B cell (primary cell): ENCODE measurements at regions not wholly inside any gene's neighbourhood (a gene's known extent, or its start where the extent isn't known, plus 50 kb on each side); places are given as distances from the start of the nearest gene placed in this dataset.
"Not testable (repeated sequence)": the region's sequence is repeated elsewhere in the genome, so short reads cannot be mapped to it uniquely, and the experiment has no call there.

Source experiments
- ATAC-seq: fragments of 200-7000 bp; cut with Tn5 transposase; one replicate; pipeline ENCODE4 v1.10.0; 2021; ENCODE audit warnings: low read depth, mild to moderate bottlenecking, moderate number of reproducible peaks, moderate library complexity
- CTCF ChIA-PET: fragments of 350-600 bp; sonication (Branson Sonifier 250); formaldehyde crosslinking; loops from one replicate; lab custom pipeline; 2021; ENCODE audit warnings: antibody characterized with exemption, inconsistent platforms; lab: Charles Lee
- POLR2A ChIA-PET: fragments of 350-600 bp; sonication (Branson Sonifier 250); formaldehyde crosslinking; loops from one replicate; lab custom pipeline; 2021; ENCODE audit warnings: antibody characterized with exemption; lab: Charles Lee
- DNase-seq: peaks from one replicate; pipeline ENCODE4 v3.0.0; 2013
- H2AFZ ChIP-seq: 2 replicates; pipeline ENCODE4 v1.6.1; 2012; ENCODE audit warnings: mild to moderate bottlenecking, low read depth, low read length; ENCODE audit not compliant: insufficient read depth, poor library complexity, severe bottlenecking
- H3K27ac ChIP-seq, 2 donors: 1 replicate in 1 of 2; 2 replicates in 1 of 2; pipeline ENCODE4 v1.5.1; 2012 to 2013; ENCODE audit warnings: low read length in 2 of 2, mild to moderate bottlenecking in 2 of 2, moderate library complexity in 1 of 2
- H3K27me3 ChIP-seq, 4 experiments: fragments of 200-600 bp in 1 of 4; sonication (generic) in 1 of 4; replicated peaks in 1 of 4; 1 replicate in 2 of 4; 2 replicates in 2 of 4; pipeline versions ENCODE4 v1.6.1 to v1.7.0; 2013 to 2016; ENCODE audit warnings: low read length in 3 of 4, mild to moderate bottlenecking in 2 of 4, mixed read lengths in 1 of 4, moderate library complexity in 1 of 4; ENCODE audit not compliant: insufficient read depth in 4 of 4, control insufficient read depth in 3 of 4; ENCODE audit errors: control extremely low read depth in 1 of 4
- H3K36me3 ChIP-seq, 2 experiments: replicated peaks in 1 of 2; 1 replicate in 1 of 2; 2 replicates in 1 of 2; pipeline versions ENCODE4 v1.6.1 to v1.7.1; 2013; ENCODE audit warnings: low read length in 1 of 2; ENCODE audit not compliant: insufficient read depth in 2 of 2, control insufficient read depth in 1 of 2; ENCODE audit errors: control extremely low read depth in 1 of 2, extremely low read depth in 1 of 2
- H3K4me1 ChIP-seq, 2 donors: fragments of 200-600 bp in 1 of 2; sonication (generic) in 1 of 2; 1 replicate in 1 of 2; 2 replicates in 1 of 2; pipeline versions ENCODE4 v1.5.1 to v1.6.1; 2013 to 2017; ENCODE audit warnings: low read length in 2 of 2; ENCODE audit not compliant: control insufficient read depth in 2 of 2, insufficient read depth in 2 of 2
- H3K4me2 ChIP-seq: replicated peaks from 2 replicates; pipeline ENCODE3; 2012; ENCODE audit warnings: mild to moderate bottlenecking, low read depth, low read length; ENCODE audit not compliant: poor library complexity, severe bottlenecking
- H3K4me3 ChIP-seq, 5 experiments: fragments of 200-600 bp in 1 of 5; sonication (generic) in 1 of 5; 1 replicate in 3 of 5; 2 replicates in 2 of 5; pipeline versions ENCODE4 v1.5.1 to v1.7.0; 2011 to 2016; ENCODE audit warnings: low read length in 4 of 5, mild to moderate bottlenecking in 4 of 5, low read depth in 2 of 5, control low read depth in 1 of 5, moderate library complexity in 1 of 5; ENCODE audit not compliant: insufficient read depth in 1 of 5; ENCODE audit errors: control extremely low read depth in 1 of 5, extremely low read depth in 1 of 5
- H3K79me2 ChIP-seq: fragments of 200-600 bp; sonication (generic); one replicate; pipeline ENCODE4 v1.6.0; 2016; ENCODE audit warnings: low read length; ENCODE audit not compliant: control insufficient read depth, insufficient read depth
- H3K9ac ChIP-seq: fragments of 200-600 bp; sonication (generic); 2 replicates; pipeline ENCODE4 v1.6.1; 2017; ENCODE audit warnings: mild to moderate bottlenecking, low read length, moderate library complexity
- H3K9me3 ChIP-seq, 3 donors: one replicate each; pipeline versions ENCODE4 v1.6.1 to v1.7.1; 2013; ENCODE audit warnings: low read length in 2 of 3; ENCODE audit not compliant: control insufficient read depth in 2 of 3, insufficient read depth in 1 of 3; ENCODE audit errors: control extremely low read depth in 1 of 3
- H4K20me1 ChIP-seq: 2 replicates; pipeline ENCODE4 v1.6.0; 2012; ENCODE audit warnings: mild to moderate bottlenecking, low read length; ENCODE audit not compliant: insufficient read depth, control insufficient read depth, poor library complexity, severe bottlenecking
- H3K27ac Mint-ChIP-seq: one replicate; pipeline ENCODE4 v1.8.0; 2021; ENCODE audit warnings: mixed read lengths
- H3K27me3 Mint-ChIP-seq: one replicate; pipeline ENCODE4 v1.8.0; 2021; ENCODE audit warnings: mixed read lengths
- H3K4me1 Mint-ChIP-seq: one replicate; pipeline ENCODE4 v1.8.0; 2021; ENCODE audit warnings: mixed read lengths
- H3K4me3 Mint-ChIP-seq: one replicate; pipeline ENCODE4 v1.8.0; 2021; ENCODE audit warnings: mixed read lengths
- H3K9me3 Mint-ChIP-seq: one replicate; pipeline ENCODE4 v1.8.0; 2022; ENCODE audit warnings: mixed read lengths; ENCODE audit not compliant: insufficient read depth
- CTCF ChIP-seq: fragments of 200-600 bp; IDR thresholded peaks from one replicate; pipeline ENCODE4 v1.8.0; 2022; ENCODE audit warnings: antibody characterized with exemption, mild to moderate bottlenecking
- EZH2 ChIP-seq: IDR thresholded peaks from 2 replicates; pipeline ENCODE4 v1.6.1; 2012; ENCODE audit warnings: borderline replicate concordance, low read depth, mild to moderate bottlenecking, moderate library complexity, low read length; ENCODE audit not compliant: insufficient read depth, poor library complexity, severe bottlenecking
- WGBS: methylation state at CpG from one replicate; pipeline ENCODE4 v1.1.5; 2013; ENCODE audit warnings: missing lambda C conversion rate; ENCODE audit not compliant: insufficient coverage; 5-methylcytosine and 5-hydroxymethylcytosine counted together
- intact Hi-C: fragments of 100-400 bp; cut with micrococcal nuclease; formaldehyde crosslinking; loops from one replicate; pipeline ENCODE4 v1.10.0; 2022

GRCh38 chr11:106172386-106172991, 95.0 kb downstream of the AASDHPPT start:
- Histone ChIP-seq H3K79me2 (no peaks in the 10 kb centered on the region), H3K36me3 (no peaks in the 10 kb centered on the region), H3K4me2 (no peak overlapping the region), H3K9me3 (peaks cover 0 to 2% (median 0%) of the 10 kb centered on the region in 3 donors), H3K27ac (no peak overlapping the region), H3K9ac (no peak overlapping the region), H3K27me3 (no peaks in the 10 kb centered on the region), H3K4me3 (no peak overlapping the region), H4K20me1 (no peaks in the 10 kb centered on the region), H3K4me1 (no peaks in the 10 kb centered on the region), H2AFZ (no peak overlapping the region)
- 95% methylated on average over 3 of the region's 4 CpGs for WGBS
- Mint-ChIP-seq H3K27ac (no peak overlapping the region), H3K9me3 (peaks cover 2% of the 10 kb centered on the region), H3K4me1 (no peaks in the 10 kb centered on the region), H3K4me3 (no peak overlapping the region), H3K27me3 (no peaks in the 10 kb centered on the region)
- TF ChIP-seq CTCF (no peak), EZH2 (no peak)
- no peak for ATAC-seq
- CTCF ChIA-PET = no interaction called here
- intact Hi-C loops = no loop called here
- DNase-seq = no peak
- POLR2A ChIA-PET = no interaction called here

- no peak overlapping the region for H3K27ac Mint-ChIP-seq
- no peaks in the 10 kb centered on the region for H3K9me3 Mint-ChIP-seq
- POLR2A ChIA-PET = no interaction called here
- Histone ChIP-seq H3K27ac (no peak overlapping the region), H3K79me2 (no peaks in the 10 kb centered on the region), H3K4me3 (no peak overlapping the region), H3K36me3 (no peaks in the 10 kb centered on the region), H2AFZ (no peak overlapping the region), H3K9ac (no peak overlapping the region), H3K4me1 (no peaks in the 10 kb centered on the region), H3K4me2 (no peak overlapping the region), H4K20me1 (no peaks in the 10 kb centered on the region), H3K9me3 (peaks cover 0 to 2% (median 0%) of the 10 kb centered on the region in 3 donors), H3K27me3 (no peaks in the 10 kb centered on the region)
- no peak for TF ChIP-seq CTCF
- TF ChIP-seq EZH2 = no peak
- no peaks in the 10 kb centered on the region for H3K4me1 Mint-ChIP-seq
- intact Hi-C loops = no loop called here
- WGBS = 82% methylated on average over 1 of the region's 2 CpGs
- CTCF ChIA-PET = no interaction called here
- no peak for DNase-seq
- H3K4me3 Mint-ChIP-seq = no peak overlapping the region
- no peaks in the 10 kb centered on the region for H3K27me3 Mint-ChIP-seq
- no peak for ATAC-seq
Measured at GRCh38 chr11:106173291-106173690, 95.8 kb downstream of the AASDHPPT start.

GRCh38 chr11:106174003-106174402, 96.5 kb downstream of the AASDHPPT start:
- H3K36me3 ChIP-seq, H3K9me3 ChIP-seq, H3K4me2 ChIP-seq, H2AFZ ChIP-seq, H3K27ac ChIP-seq, H3K4me1 ChIP-seq, POLR2A ChIA-PET, H3K27me3 Mint-ChIP-seq, H3K4me3 ChIP-seq, H3K27ac Mint-ChIP-seq, H3K4me3 Mint-ChIP-seq, H3K9me3 Mint-ChIP-seq, intact Hi-C loops, H3K4me1 Mint-ChIP-seq, DNase-seq, H3K79me2 ChIP-seq, CTCF ChIA-PET, H3K9ac ChIP-seq, ATAC-seq, H4K20me1 ChIP-seq, H3K27me3 ChIP-seq: not testable (repeated sequence)
- 60% methylated on average over 2 of the region's 4 CpGs for WGBS
